GM12878 (cell line): ENCODE measurements at regions not wholly inside any gene's neighbourhood (a gene's known extent, or its start where the extent isn't known, plus 50 kb on each side); places are given as distances from the start of the nearest gene placed in this dataset.

Experiments used
- ATAC-seq: fragments of 200-7000 bp; cut with Tn5 transposase; 3 replicates; pipeline ENCODE4 v1.9.1; 2020; ENCODE audit warnings: mild to moderate bottlenecking, moderate library complexity
- BruUV-seq: library from RNA; stranded (reverse); fragments of 400-500 nt; replicated peaks from 2 replicates; lab custom pipeline; 2021; lab: Mats Ljungman, UMichigan
- CTCF ChIA-PET: fragments of 300-600 bp; sonication (Branson Sonifier 250); formaldehyde crosslinking; extraction: SDS; loops from one replicate; lab custom pipeline; 2021; ENCODE audit warnings: inconsistent platforms; lab: Yijun Ruan, JAX
- POLR2A ChIA-PET: fragments of 350-600 bp; formaldehyde crosslinking; extraction: SDS; loops from one replicate; lab custom pipeline; 2021; ENCODE audit warnings: inconsistent platforms; lab: Charles Lee
- RAD21 ChIA-PET: fragments of 300-600 bp; sonication (Branson Sonifier 250); formaldehyde crosslinking; loops from one replicate; lab custom pipeline; 2023; ENCODE audit warnings: antibody characterized with exemption; ENCODE audit not compliant: unreplicated experiment; lab: Charles Lee
- SMC1A ChIA-PET: fragments of 300-600 bp; sonication (Branson Sonifier 250); formaldehyde crosslinking; loops from one replicate; lab custom pipeline; 2023; ENCODE audit not compliant: unreplicated experiment, uncharacterized antibody; lab: Charles Lee
- DNase-seq: peaks from one replicate; pipeline ENCODE4 v3.0.0-alpha.2; 2011; ENCODE audit warnings: low read depth, low spot score
- FAIRE-seq: peaks from 3 replicates; lab custom pipeline; 2011; peaks lifted over from hg19 to GRCh38; lab: Jason Lieb, UNC
- H2AFZ ChIP-seq: 2 replicates; pipeline ENCODE4 v1.6.0; 2011; ENCODE audit warnings: low read depth, low read length, control low read depth; ENCODE audit not compliant: control insufficient read depth
- H3K27ac ChIP-seq: 2 replicates; pipeline ENCODE4 v1.5.1; 2011; ENCODE audit warnings: control low read depth; ENCODE audit not compliant: control insufficient read depth, insufficient read depth
- H3K27me3 ChIP-seq, 2 experiments: replicated peaks in 1 of 2; 2 replicates each; pipeline versions ENCODE4 v1.6.0 to v1.6.1; 2011; ENCODE audit warnings: low read length in 1 of 2; ENCODE audit not compliant: control insufficient read depth in 2 of 2, insufficient read depth in 2 of 2
- H3K36me3 ChIP-seq, 2 experiments: 2 replicates each; pipeline ENCODE4 v1.5.1; 2011; ENCODE audit warnings: low read length in 1 of 2; ENCODE audit not compliant: control insufficient read depth in 2 of 2, insufficient read depth in 2 of 2
- H3K4me1 ChIP-seq: 2 replicates; pipeline ENCODE4 v1.6.1; 2011; ENCODE audit warnings: mild to moderate bottlenecking, low read length, moderate library complexity, mixed read lengths; ENCODE audit not compliant: control insufficient read depth, insufficient read depth
- H3K4me2 ChIP-seq: 2 replicates; pipeline ENCODE4 v1.6.0; 2011; ENCODE audit warnings: control low read depth; ENCODE audit not compliant: control insufficient read depth, insufficient read depth
- H3K4me3 ChIP-seq: fragments of 200-600 bp; sonication (generic); 2 replicates; pipeline ENCODE4 v1.5.1; 2016
- H3K79me2 ChIP-seq: 2 replicates; pipeline ENCODE4 v1.6.0; 2011; ENCODE audit warnings: low read length; ENCODE audit not compliant: control insufficient read depth, insufficient read depth
- H3K9ac ChIP-seq: 2 replicates; pipeline ENCODE4 v1.8.0; 2011; ENCODE audit warnings: low read length, control low read depth, mixed read lengths; ENCODE audit not compliant: control insufficient read depth, insufficient read depth
- H3K9me3 ChIP-seq: replicated peaks from 3 replicates; pipeline ENCODE4 v1.5.1; 2011; ENCODE audit warnings: mild to moderate bottlenecking, low read length; ENCODE audit not compliant: control insufficient read depth, insufficient read depth
- H4K20me1 ChIP-seq: 2 replicates; pipeline ENCODE4 v1.6.0; 2011; ENCODE audit not compliant: control insufficient read depth, insufficient read depth
- ASH2L ChIP-seq: fragments of 300-600, 200-600 bp; sonication (generic); IDR thresholded peaks from 2 replicates; pipeline ENCODE4 v1.6.1; 2017; ENCODE audit warnings: low read depth, mild to moderate bottlenecking, borderline replicate concordance
- CEBPZ ChIP-seq: fragments of 150-350 bp; IDR thresholded peaks from 2 replicates; pipeline ENCODE4 v1.6.1; 2016; ENCODE audit warnings: low read depth, low read length
- ELK1 ChIP-seq: IDR thresholded peaks from 2 replicates; pipeline ENCODE4 v1.6.1; 2012; ENCODE audit warnings: low read depth, low read length, improper control_type of control experiment
- IRF5 ChIP-seq: fragments of 450-650 bp; IDR thresholded peaks from 2 replicates; pipeline ENCODE4 v1.6.1; 2017; ENCODE audit warnings: borderline replicate concordance
- JUNB ChIP-seq: IDR thresholded peaks from 2 replicates; pipeline ENCODE4 v1.6.1; 2016; ENCODE audit warnings: antibody characterized with exemption, mild to moderate bottlenecking
- KDM1A ChIP-seq: fragments of 200-600 bp; sonication (generic); IDR thresholded peaks from 2 replicates; pipeline ENCODE4 v1.6.1; 2016; ENCODE audit warnings: borderline replicate concordance
- MEF2A ChIP-seq: IDR thresholded peaks from 2 replicates; pipeline ENCODE4 v1.6.1; 2011; ENCODE audit warnings: low read depth, mild to moderate bottlenecking, low read length, moderate library complexity; ENCODE audit not compliant: insufficient read depth
- NRF1 ChIP-seq: conservative IDR thresholded peaks from 2 replicates; pipeline ENCODE4 v1.6.1; 2011; ENCODE audit warnings: mild to moderate bottlenecking, low read depth, low read length, improper control_type of control experiment
- POLR2A ChIP-seq: IDR thresholded peaks from 2 replicates; pipeline ENCODE4 v1.6.1; 2011; ENCODE audit warnings: low read depth, mild to moderate bottlenecking, low read length
- RFX5 ChIP-seq: IDR thresholded peaks from 2 replicates; pipeline ENCODE4 v1.6.1; 2011; ENCODE audit warnings: low read depth, low read length, improper control_type of control experiment
- SIX5 ChIP-seq: IDR thresholded peaks from 2 replicates; pipeline ENCODE4 v1.6.1; 2011; ENCODE audit warnings: mild to moderate bottlenecking, low read depth, low read length, moderate library complexity; ENCODE audit not compliant: severe bottlenecking
- SP1 ChIP-seq: IDR thresholded peaks from one replicate; pipeline ENCODE4 v1.6.1; 2011; ENCODE audit warnings: low read depth, low read length
- TBL1XR1 ChIP-seq: IDR thresholded peaks from 2 replicates; pipeline ENCODE4 v1.6.1; 2012; ENCODE audit warnings: low read depth, low read length, improper control_type of control experiment
- ZNF592 ChIP-seq: fragments of 450-650 bp; IDR thresholded peaks from 2 replicates; pipeline ENCODE4 v1.6.1; 2017; ENCODE audit warnings: mild to moderate bottlenecking, moderate library complexity
- WGBS: methylation state at CpG from one replicate; pipeline ENCODE4 v1.1.6; 2016; ENCODE audit warnings: low lambda C conversion rate; ENCODE audit not compliant: insufficient replicate concordance, insufficient coverage; ENCODE audit errors: missing lambda C conversion rate; 5-methylcytosine and 5-hydroxymethylcytosine counted together
- in situ Hi-C: fragments of 300-500 bp; cut with MboI; formaldehyde crosslinking; loops from 9 replicates; pipeline ENCODE4 v1.14.3; 2018; ENCODE audit warnings: mixed read lengths
- intact Hi-C: fragments of 100-400 bp; cut with micrococcal nuclease; formaldehyde crosslinking; loops from one replicate; pipeline ENCODE4 v1.14.2; 2022; ENCODE audit not compliant: unreplicated experiment

- H3K9me3 ChIP-seq, result no peaks in the 10 kb centered on the region
- FAIRE-seq (no peak), ATAC-seq (no peak), DNase-seq (no peak)
- ChIA-PET RAD21 (no interaction called here), POLR2A (no interaction called here), SMC1A (no interaction called here), CTCF (no interaction called here)
- no TSS peak for BruUV-seq
- H3K36me3 ChIP-seq, result no peaks in the 10 kb centered on the region
- TF ChIP-seq CEBPZ (no peak), IRF5 (no peak), TBL1XR1 (no peak), ASH2L (no peak), MEF2A (no peak), ZNF592 (no peak), NRF1 (no peak), SIX5 (no peak), POLR2A (no peak), KDM1A (no peak), ELK1 (no peak), SP1 (no peak), JUNB (no peak), RFX5 (no peak)
- H3K79me2 ChIP-seq, result no peaks in the 10 kb centered on the region
- no peak overlapping the region for H3K9ac ChIP-seq
- H4K20me1 ChIP-seq, result no peaks in the 10 kb centered on the region
- H3K4me2 ChIP-seq, result no peak overlapping the region
- no peaks in the 10 kb centered on the region for H3K4me1 ChIP-seq
- intact Hi-C loops (no loop called here), in situ Hi-C loops (no loop called here)
- H3K27me3 ChIP-seq, result no peaks in the 10 kb centered on the region
- WGBS, result 64% methylated on average over 3 of the region's 3 CpGs
- no peak overlapping the region for H3K4me3 ChIP-seq
- no peak overlapping the region for H3K27ac ChIP-seq
- H2AFZ ChIP-seq, result no peak overlapping the region
Observed at GRCh38 chr9:78812665-78813064, 515.7 kb downstream of the PSAT1 start.
